ENCODE measurements at regions not wholly inside any gene's neighbourhood (a gene's known extent, or its start where the extent isn't known, plus 50 kb on each side); places are given as distances from the start of the nearest gene placed in this dataset.

- TF ChIP-seq PRDM10 (CRISPR knock-in tag; IDR thresholded peaks at IDR 0.05; ENCODE audit: low read depth) (no peak), RAD51 (IDR thresholded peaks at IDR 0.05; ENCODE audit: borderline replicate concordance) (no peak), PLSCR1 (CRISPR knock-in tag; IDR thresholded peaks at IDR 0.05; ENCODE audit: borderline replicate concordance) (no peak), KDM5A (IDR thresholded peaks at IDR 0.05; ENCODE audit: borderline replicate concordance, low read length) (no peak)
These were observed 57.2 kb upstream of the BEX4 start for GRCh38 chrX:103157496-103158316.
